LNCaP clone FGC (cell line): ENCODE measurements at regions not wholly inside any gene's neighbourhood (a gene's known extent, or its start where the extent isn't known, plus 50 kb on each side); places are given as distances from the start of the nearest gene placed in this dataset.

Experiments used
- DNase-seq: peaks from one replicate; pipeline ENCODE4 v3.0.0-alpha.2; 2011; ENCODE audit warnings: low read depth
- H3K4me3 ChIP-seq: 2 replicates; pipeline ENCODE4 v1.5.1; 2011; ENCODE audit warnings: mild to moderate bottlenecking, low read depth, low read length, control low read depth
- CTCF ChIP-seq: IDR thresholded peaks from 2 replicates; pipeline ENCODE4 v1.5.1; 2012; ENCODE audit warnings: mild to moderate bottlenecking; ENCODE audit not compliant: control insufficient read depth, insufficient read depth; ENCODE audit errors: extremely low read depth

- H3K4me3 ChIP-seq: no peak overlapping the region
- no peak for TF ChIP-seq CTCF
- no peak for DNase-seq
These were observed 980.3 kb downstream of the EPHA3 start for GRCh38 chr3:90087703-90088102.

GRCh38 chr3:90091549-90091948, 984.1 kb downstream of the EPHA3 start:
- no peak for DNase-seq
- TF ChIP-seq CTCF: peak; percentile 63
- H3K4me3 ChIP-seq: no peak overlapping the region

GRCh38 chr3:90092994-90093393, 985.6 kb downstream of the EPHA3 start:
- peak; percentile 82 for TF ChIP-seq CTCF
- no peak for DNase-seq
- H3K4me3 ChIP-seq: no peak overlapping the region

- H3K4me3 ChIP-seq: no peak overlapping the region
- no peak for DNase-seq
- TF ChIP-seq CTCF: no peak
These were observed 988.4 kb downstream of the EPHA3 start for GRCh38 chr3:90095811-90096210.

- no peak for TF ChIP-seq CTCF
- no peak for DNase-seq
- H3K4me3 ChIP-seq: no peak overlapping the region
These were observed 992.1 kb downstream of the EPHA3 start for GRCh38 chr3:90099493-90099892.

- TF ChIP-seq CTCF: no peak
- DNase-seq: no peak
- H3K4me3 ChIP-seq: no peak overlapping the region
These were observed 994.7 kb downstream of the EPHA3 start for GRCh38 chr3:90102146-90102545.

GRCh38 chr3:90121326-90121725, 1013.9 kb downstream of the EPHA3 start:
- no peak overlapping the region for H3K4me3 ChIP-seq
- TF ChIP-seq CTCF: no peak

More at GRCh38 chr3:90121326-90121725, 1013.9 kb downstream of the EPHA3 start:
- no peak for DNase-seq
